Liver (tissue), 8 donors: ENCODE measurements at regions not wholly inside any gene's neighbourhood (a gene's known extent, or its start where the extent isn't known, plus 50 kb on each side); places are given as distances from the start of the nearest gene placed in this dataset.

Experiments used
- DNase-seq: peaks from one replicate; pipeline ENCODE4 v3.0.0-alpha.2; 2017; ENCODE audit warnings: low spot score
- H3K27ac ChIP-seq, 2 donors: one replicate each; pipeline ENCODE4 v1.7.0; 2013; ENCODE audit warnings: inconsistent platforms in 2 of 2, low read length in 2 of 2, control low read depth in 1 of 2, low read depth in 1 of 2, mild to moderate bottlenecking in 1 of 2
- H3K27me3 ChIP-seq, 4 donors: one replicate each; pipeline versions ENCODE4 v1.6.1 to v1.7.0; 2013; ENCODE audit warnings: low read length in 3 of 4, inconsistent platforms in 1 of 4, mild to moderate bottlenecking in 1 of 4, moderate library complexity in 1 of 4; ENCODE audit not compliant: control insufficient read depth in 4 of 4, insufficient read depth in 4 of 4
- H3K36me3 ChIP-seq, 4 donors: one replicate each; pipeline versions ENCODE4 v1.6.1 to v1.7.0; 2013; ENCODE audit warnings: low read length in 3 of 4, mild to moderate bottlenecking in 3 of 4, low read depth in 1 of 4, moderate library complexity in 1 of 4; ENCODE audit not compliant: control insufficient read depth in 4 of 4, insufficient read depth in 3 of 4
- H3K4me1 ChIP-seq, 4 donors: one replicate each; pipeline versions ENCODE4 v1.6.1 to v1.7.0; 2013; ENCODE audit warnings: low read length in 3 of 4, mild to moderate bottlenecking in 3 of 4, moderate library complexity in 1 of 4; ENCODE audit not compliant: control insufficient read depth in 4 of 4, insufficient read depth in 4 of 4
- H3K4me3 ChIP-seq, 3 donors: one replicate each; pipeline versions ENCODE4 v1.6.1 to v1.7.0; 2013; ENCODE audit warnings: low read length in 3 of 3, control low read depth in 1 of 3, low read depth in 1 of 3, mild to moderate bottlenecking in 1 of 3
- H3K9ac ChIP-seq, 2 donors: one replicate each; pipeline ENCODE4 v1.7.0; 2013; ENCODE audit warnings: low read length in 2 of 2, mild to moderate bottlenecking in 2 of 2, moderate library complexity in 2 of 2, control low read depth in 1 of 2, low read depth in 1 of 2
- H3K9me3 ChIP-seq, 4 donors: one replicate each; pipeline versions ENCODE4 v1.6.1 to v1.7.0; 2013; ENCODE audit warnings: low read length in 3 of 4; ENCODE audit not compliant: control insufficient read depth in 4 of 4
- ATF3 ChIP-seq: IDR thresholded peaks from 2 replicates; pipeline ENCODE4 v1.6.1; 2016; ENCODE audit warnings: antibody characterized with exemption
- CTCF ChIP-seq: fragments of 150-350 bp; IDR thresholded peaks from 2 replicates; pipeline ENCODE4 v1.5.1; 2017; ENCODE audit warnings: improper control_type of control experiment, low read depth, low read length; ENCODE audit not compliant: missing input control
- EGR1 ChIP-seq, 2 donors: IDR thresholded peaks; 2 replicates each; pipeline ENCODE4 v1.6.1; 2016 to 2018; ENCODE audit warnings: antibody characterized with exemption in 2 of 2, low read depth in 2 of 2
- FOXA1 ChIP-seq: IDR thresholded peaks from 2 replicates; pipeline ENCODE4 v1.6.1; 2016; ENCODE audit warnings: antibody characterized with exemption
- FOXA2 ChIP-seq: IDR thresholded peaks from 2 replicates; pipeline ENCODE4 v1.6.1; 2016; ENCODE audit warnings: antibody characterized with exemption
- GABPA ChIP-seq, 2 donors: IDR thresholded peaks in 1 of 2; conservative IDR thresholded peaks in 1 of 2; 2 replicates each; pipeline ENCODE4 v1.6.1; 2016; ENCODE audit warnings: antibody characterized with exemption in 2 of 2, mild to moderate bottlenecking in 1 of 2, moderate library complexity in 1 of 2
- HNF4G ChIP-seq: IDR thresholded peaks from 2 replicates; pipeline ENCODE4 v1.6.1; 2016; ENCODE audit warnings: antibody characterized with exemption
- JUND ChIP-seq, 2 donors: IDR thresholded peaks; 2 replicates each; pipeline ENCODE4 v1.6.1; 2016; ENCODE audit warnings: antibody characterized with exemption in 2 of 2
- MAX ChIP-seq: IDR thresholded peaks from 2 replicates; pipeline ENCODE4 v1.6.1; 2016; ENCODE audit warnings: antibody characterized with exemption
- NR2F2 ChIP-seq: IDR thresholded peaks from 2 replicates; pipeline ENCODE4 v1.6.1; 2016; ENCODE audit warnings: antibody characterized with exemption
- RAD21 ChIP-seq, 2 donors: IDR thresholded peaks; 2 replicates each; pipeline ENCODE4 v1.6.1; 2016; ENCODE audit warnings: antibody characterized with exemption in 2 of 2, mild to moderate bottlenecking in 2 of 2
- REST ChIP-seq: IDR thresholded peaks from 2 replicates; pipeline ENCODE4 v1.6.1; 2016; ENCODE audit warnings: antibody characterized with exemption, mild to moderate bottlenecking
- RXRA ChIP-seq, 2 donors: IDR thresholded peaks; 2 replicates each; pipeline ENCODE4 v1.6.1; 2017 to 2018; ENCODE audit warnings: antibody characterized with exemption in 2 of 2, mild to moderate bottlenecking in 1 of 2
- SP1 ChIP-seq: IDR thresholded peaks from 2 replicates; pipeline ENCODE4 v1.6.1; 2018; ENCODE audit warnings: antibody characterized with exemption, mild to moderate bottlenecking
- TAF1 ChIP-seq: conservative IDR thresholded peaks from 2 replicates; pipeline ENCODE4 v1.6.1; 2016; ENCODE audit warnings: antibody characterized with exemption, mild to moderate bottlenecking
- YY1 ChIP-seq: IDR thresholded peaks from 2 replicates; pipeline ENCODE4 v1.6.1; 2016; ENCODE audit warnings: antibody characterized with exemption, mild to moderate bottlenecking
- ZBTB33 ChIP-seq: IDR thresholded peaks from 2 replicates; pipeline ENCODE4 v1.6.1; 2016; ENCODE audit warnings: antibody characterized with exemption
- WGBS: extraction: QIAGEN DNeasy Blood & Tissue Kit; methylation state at CpG from one replicate; pipeline ENCODE4 v1.1.7; 2013; 5-methylcytosine and 5-hydroxymethylcytosine counted together
- donor health status: healthy.
- donor health status: healthy.
- donor health status: healthy.
- donor health status: healthy.
- donor health status: healthy.

GRCh38 chr3:5059782-5060181, 62.3 kb upstream of the ARL8B start:
- DNase-seq, result no peak
- Histone ChIP-seq H3K27me3 (no peaks in the 10 kb centered on the region), H3K9ac (no peak overlapping the region), H3K4me3 (no peak overlapping the region), H3K36me3 (no peaks in the 10 kb centered on the region), H3K9me3 (no peaks in the 10 kb centered on the region), H3K27ac (no peak overlapping the region), H3K4me1 (no peaks in the 10 kb centered on the region)
- WGBS, result 74% methylated on average over 7 of the region's 7 CpGs
- TF ChIP-seq REST (no peak), SP1 (no peak), NR2F2 (no peak), EGR1 (IDR thresholded peaks at IDR 0.05; ENCODE audit: low read depth in 2 of 2) (no peak), MAX (no peak), CTCF (no peak), FOXA1 (no peak), RAD21 (IDR thresholded peaks at IDR 0.05) (no peak)

- Histone ChIP-seq H3K36me3 (no peaks in the 10 kb centered on the region), H3K4me3 (no peak overlapping the region), H3K9ac (no peak overlapping the region), H3K9me3 (no peaks in the 10 kb centered on the region), H3K27me3 (no peaks in the 10 kb centered on the region), H3K27ac (no peak overlapping the region), H3K4me1 (no peaks in the 10 kb centered on the region)
- 82% methylated on average over 3 of the region's 3 CpGs for WGBS
- no peak for DNase-seq
- TF ChIP-seq EGR1 (IDR thresholded peaks at IDR 0.05; ENCODE audit: low read depth in 2 of 2), result no peak
These were observed 60.9 kb upstream of the ARL8B start for GRCh38 chr3:5061218-5061569.

GRCh38 chr3:5063724-5064123, 58.4 kb upstream of the ARL8B start:
- WGBS, result 94% methylated on average over 6 of the region's 6 CpGs
- no peak for DNase-seq
- no peak overlapping the region for H3K9ac ChIP-seq

More at GRCh38 chr3:5063724-5064123, 58.4 kb upstream of the ARL8B start:
- no peak for TF ChIP-seq HNF4G
- no peak for TF ChIP-seq NR2F2
- TF ChIP-seq ATF3, result no peak
- TF ChIP-seq RAD21 (IDR thresholded peaks at IDR 0.05), result no peak
- no peak for TF ChIP-seq JUND (IDR thresholded peaks at IDR 0.05)
- no peak for TF ChIP-seq REST
- no peak for TF ChIP-seq RXRA (IDR thresholded peaks at IDR 0.05)
- no peak for TF ChIP-seq EGR1 (IDR thresholded peaks at IDR 0.05; ENCODE audit: low read depth in 2 of 2)
- TF ChIP-seq FOXA1, result no peak
- TF ChIP-seq GABPA (IDR thresholded peaks at IDR 0.05 in 1 of 2, conservative IDR thresholded peaks at IDR 0.05 in 1 of 2), result no peak
- no peak for TF ChIP-seq ZBTB33
- no peak for TF ChIP-seq YY1
- no peak for TF ChIP-seq MAX
- no peak for TF ChIP-seq TAF1
- no peak for TF ChIP-seq FOXA2
- H3K4me3 ChIP-seq, result no peak overlapping the region
- H3K27ac ChIP-seq, result no peak overlapping the region
- no peaks in the 10 kb centered on the region for H3K4me1 ChIP-seq
- no peaks in the 10 kb centered on the region for H3K27me3 ChIP-seq
- no peaks in the 10 kb centered on the region for H3K9me3 ChIP-seq
- no peaks in the 10 kb centered on the region for H3K36me3 ChIP-seq
